HFF-Myc (cell line): ENCODE measurements at regions not wholly inside any gene's neighbourhood (a gene's known extent, or its start where the extent isn't known, plus 50 kb on each side); places are given as distances from the start of the nearest gene placed in this dataset.
"Not testable (repeated sequence)": the region's sequence is repeated elsewhere in the genome, so short reads cannot be mapped to it uniquely, and the experiment has no call there.

Experiments
- DNase-seq: peaks from one replicate; pipeline ENCODE4 v3.0.0-alpha.2; 2011; ENCODE audit warnings: low read depth; ENCODE audit errors: extremely low read depth
- H3K4me3 ChIP-seq: replicated peaks from 2 replicates; pipeline ENCODE4 v1.5.1; 2011; ENCODE audit warnings: low read depth, mild to moderate bottlenecking, control low read depth, low read length
- CTCF ChIP-seq: IDR thresholded peaks from 2 replicates; pipeline ENCODE4 v1.5.1; 2012; ENCODE audit warnings: mild to moderate bottlenecking, low read depth, low read length, control low read depth; ENCODE audit errors: missing control alignments

- DNase-seq: no peak
- no peak for TF ChIP-seq CTCF
- H3K4me3 ChIP-seq: no peak overlapping the region
Measured at GRCh38 chr6:137977206-137977605, 110.1 kb downstream of the TNFAIP3 start.

- H3K4me3 ChIP-seq: no peak overlapping the region
- DNase-seq: no peak
- no peak for TF ChIP-seq CTCF
Measured at GRCh38 chr6:137977814-137978213, 110.8 kb downstream of the TNFAIP3 start.

- no peak for DNase-seq
- no peak overlapping the region for H3K4me3 ChIP-seq
- TF ChIP-seq CTCF: no peak
Measured at GRCh38 chr6:137978252-137978896, 111.3 kb downstream of the TNFAIP3 start.

GRCh38 chr6:137979263-137979662 is 112.2 kb downstream of the TNFAIP3 start:
- H3K4me3 ChIP-seq, DNase-seq: not testable (repeated sequence)

- no peak overlapping the region for H3K4me3 ChIP-seq
- no peak for DNase-seq
- TF ChIP-seq CTCF: no peak
Measured at GRCh38 chr6:137980777-137981176, 113.7 kb downstream of the TNFAIP3 start.

GRCh38 chr6:137981758-137982157 is 114.7 kb downstream of the TNFAIP3 start:
- no peak overlapping the region for H3K4me3 ChIP-seq
- DNase-seq: no peak
- no peak for TF ChIP-seq CTCF

GRCh38 chr6:137982418-137983189 is 115.5 kb downstream of the TNFAIP3 start:
- no peak for DNase-seq
- no peak for TF ChIP-seq CTCF
- H3K4me3 ChIP-seq: no peak overlapping the region
